Natural killer cell (primary cell): ENCODE measurements at regions not wholly inside any gene's neighbourhood (a gene's known extent, or its start where the extent isn't known, plus 50 kb on each side); places are given as distances from the start of the nearest gene placed in this dataset.

Experiments
- ATAC-seq, 3 donors: fragments of 150-1000 bp in 2 of 3; fragments of 200-7000 bp in 1 of 3; cut with Tn5 transposase; 1 replicate in 1 of 3; 2 replicates in 2 of 3; pipeline ENCODE4 v1.10.0; 2021; ENCODE audit warnings: mild to moderate bottlenecking in 2 of 3, moderate library complexity in 2 of 3
- DNase-seq, 2 donors: peaks; one replicate each; pipeline versions ENCODE4 v3.0.0 to v3.0.0-alpha.2; 2013 to 2021; ENCODE audit warnings: mixed read lengths in 1 of 2
- H3K27ac ChIP-seq: one replicate; pipeline ENCODE4 v1.5.1; 2013; ENCODE audit warnings: mild to moderate bottlenecking, low read length
- H3K27me3 ChIP-seq: one replicate; pipeline ENCODE4 v1.6.1; 2013; ENCODE audit warnings: low read length; ENCODE audit not compliant: control insufficient read depth, insufficient read depth
- H3K36me3 ChIP-seq: one replicate; pipeline ENCODE4 v1.6.1; 2013; ENCODE audit warnings: low read length; ENCODE audit not compliant: control insufficient read depth, insufficient read depth
- H3K4me1 ChIP-seq: one replicate; pipeline ENCODE4 v1.6.1; 2013; ENCODE audit warnings: low read length; ENCODE audit not compliant: control insufficient read depth, insufficient read depth
- H3K4me3 ChIP-seq: one replicate; pipeline ENCODE4 v1.5.1; 2013; ENCODE audit warnings: low read length
- H3K9me3 ChIP-seq: one replicate; pipeline ENCODE4 v1.6.1; 2013; ENCODE audit warnings: low read length; ENCODE audit not compliant: control insufficient read depth, insufficient read depth
- H3K27ac Mint-ChIP-seq, 2 donors: one replicate each; pipeline ENCODE4 v1.8.0; 2022; ENCODE audit warnings: mild to moderate bottlenecking in 2 of 2, mixed read lengths in 2 of 2, moderate library complexity in 1 of 2
- H3K27me3 Mint-ChIP-seq, 2 donors: one replicate each; pipeline ENCODE4 v1.8.0; 2022; ENCODE audit warnings: low read depth in 2 of 2, mixed read lengths in 2 of 2
- H3K36me3 Mint-ChIP-seq: one replicate; pipeline ENCODE4 v1.8.0; 2022; ENCODE audit warnings: mixed read lengths
- H3K4me1 Mint-ChIP-seq, 2 donors: one replicate each; pipeline ENCODE4 v1.8.0; 2022; ENCODE audit warnings: mixed read lengths in 2 of 2
- H3K4me3 Mint-ChIP-seq: one replicate; pipeline ENCODE4 v1.8.0; 2022; ENCODE audit warnings: mild to moderate bottlenecking, moderate library complexity, mixed read lengths
- H3K9me3 Mint-ChIP-seq, 2 donors: one replicate each; pipeline ENCODE4 v1.8.0; 2022; ENCODE audit warnings: mixed read lengths in 2 of 2
- WGBS: methylation state at CpG from one replicate; pipeline ENCODE4 v1.1.7; 2013; ENCODE audit warnings: missing lambda C conversion rate; ENCODE audit not compliant: insufficient coverage; 5-methylcytosine and 5-hydroxymethylcytosine counted together
- intact Hi-C: fragments of 100-400 bp; cut with micrococcal nuclease; formaldehyde crosslinking; loops from one replicate; pipeline ENCODE4 v1.14.2; 2022
- TF ChIP-seq, protein P1 (sequence below): fragments of 200-600 bp; IDR thresholded peaks from one replicate; pipeline ENCODE4 v1.8.0; 2022; ENCODE audit warnings: antibody characterized with exemption

DNA sequence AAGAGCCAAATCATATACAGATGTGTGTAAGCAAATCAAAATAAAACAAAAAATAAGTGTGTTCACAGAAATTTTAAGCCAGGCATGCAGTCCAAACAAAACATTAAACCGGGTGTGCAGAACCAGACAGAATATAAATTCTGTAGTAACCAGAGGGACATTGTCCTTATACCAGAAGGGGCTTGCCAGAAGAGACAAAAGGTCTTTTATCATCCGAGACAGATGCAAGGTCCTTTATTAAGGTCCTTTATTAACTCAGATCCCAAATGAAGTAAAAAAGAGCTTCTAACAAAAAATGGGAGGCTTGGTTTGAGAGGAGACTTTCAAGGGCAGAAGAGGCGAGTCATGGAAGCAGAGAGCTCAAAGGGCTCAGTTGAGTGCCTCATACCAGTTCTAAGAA, 59.2 kb downstream of the RGS12 start:
- Mint-ChIP-seq H3K4me1 (no peaks in the 10 kb centered on the region), H3K36me3 (no peaks in the 10 kb centered on the region), H3K4me3 (no peak overlapping the region), H3K27ac (no peak overlapping the region), H3K9me3 (no peaks in the 10 kb centered on the region), H3K27me3 (no peaks in the 10 kb centered on the region)
- peaks cover 3% of the 10 kb centered on the region for H3K4me1 ChIP-seq
- no peaks in the 10 kb centered on the region for H3K36me3 ChIP-seq
- H3K9me3 ChIP-seq = no peaks in the 10 kb centered on the region
- intact Hi-C loops = no loop called here
- no peak overlapping the region for H3K4me3 ChIP-seq
- ATAC-seq = no peak
- TF ChIP-seq, protein P1, sequence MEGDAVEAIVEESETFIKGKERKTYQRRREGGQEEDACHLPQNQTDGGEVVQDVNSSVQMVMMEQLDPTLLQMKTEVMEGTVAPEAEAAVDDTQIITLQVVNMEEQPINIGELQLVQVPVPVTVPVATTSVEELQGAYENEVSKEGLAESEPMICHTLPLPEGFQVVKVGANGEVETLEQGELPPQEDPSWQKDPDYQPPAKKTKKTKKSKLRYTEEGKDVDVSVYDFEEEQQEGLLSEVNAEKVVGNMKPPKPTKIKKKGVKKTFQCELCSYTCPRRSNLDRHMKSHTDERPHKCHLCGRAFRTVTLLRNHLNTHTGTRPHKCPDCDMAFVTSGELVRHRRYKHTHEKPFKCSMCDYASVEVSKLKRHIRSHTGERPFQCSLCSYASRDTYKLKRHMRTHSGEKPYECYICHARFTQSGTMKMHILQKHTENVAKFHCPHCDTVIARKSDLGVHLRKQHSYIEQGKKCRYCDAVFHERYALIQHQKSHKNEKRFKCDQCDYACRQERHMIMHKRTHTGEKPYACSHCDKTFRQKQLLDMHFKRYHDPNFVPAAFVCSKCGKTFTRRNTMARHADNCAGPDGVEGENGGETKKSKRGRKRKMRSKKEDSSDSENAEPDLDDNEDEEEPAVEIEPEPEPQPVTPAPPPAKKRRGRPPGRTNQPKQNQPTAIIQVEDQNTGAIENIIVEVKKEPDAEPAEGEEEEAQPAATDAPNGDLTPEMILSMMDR = no peak
- 98% methylated on average over 3 of the region's 3 CpGs for WGBS
- H3K27me3 ChIP-seq = no peaks in the 10 kb centered on the region
- DNase-seq = no peak
- no peak overlapping the region for H3K27ac ChIP-seq

DNA sequence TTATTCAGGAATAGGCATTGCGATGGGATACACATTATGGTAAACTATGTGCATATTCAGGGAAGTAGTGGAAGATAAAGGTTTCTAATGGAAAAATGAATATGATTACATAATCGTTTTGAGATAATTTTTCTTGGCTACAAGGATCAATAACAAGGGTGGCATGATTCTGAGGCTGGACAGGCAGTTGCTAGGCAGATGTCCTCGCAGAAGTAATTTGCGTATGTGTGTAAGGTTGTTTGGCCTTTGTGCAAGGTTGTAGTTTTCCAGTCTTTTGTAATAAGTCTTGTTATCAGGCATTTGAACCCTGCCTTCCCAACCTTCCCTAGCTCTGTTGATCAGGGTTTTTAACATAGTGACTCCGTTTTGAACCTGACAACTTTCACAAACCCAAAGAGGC, 59.7 kb downstream of the RGS12 start:
- Mint-ChIP-seq H3K4me1 (no peaks in the 10 kb centered on the region), H3K4me3 (no peak overlapping the region), H3K27me3 (no peaks in the 10 kb centered on the region), H3K9me3 (no peaks in the 10 kb centered on the region), H3K36me3 (no peaks in the 10 kb centered on the region), H3K27ac (no peak overlapping the region)
- Histone ChIP-seq H3K4me3 (no peak overlapping the region), H3K27me3 (no peaks in the 10 kb centered on the region), H3K27ac (no peak overlapping the region), H3K4me1 (peaks cover 3% of the 10 kb centered on the region), H3K9me3 (no peaks in the 10 kb centered on the region), H3K36me3 (no peaks in the 10 kb centered on the region)
- DNase-seq = no peak
- intact Hi-C loops = no loop called here
- no peak for ATAC-seq
- whole genome bisulfite sequencing = 95% methylated on average over 4 of the region's 5 CpGs
- TF ChIP-seq, protein P1 = no peak

DNA sequence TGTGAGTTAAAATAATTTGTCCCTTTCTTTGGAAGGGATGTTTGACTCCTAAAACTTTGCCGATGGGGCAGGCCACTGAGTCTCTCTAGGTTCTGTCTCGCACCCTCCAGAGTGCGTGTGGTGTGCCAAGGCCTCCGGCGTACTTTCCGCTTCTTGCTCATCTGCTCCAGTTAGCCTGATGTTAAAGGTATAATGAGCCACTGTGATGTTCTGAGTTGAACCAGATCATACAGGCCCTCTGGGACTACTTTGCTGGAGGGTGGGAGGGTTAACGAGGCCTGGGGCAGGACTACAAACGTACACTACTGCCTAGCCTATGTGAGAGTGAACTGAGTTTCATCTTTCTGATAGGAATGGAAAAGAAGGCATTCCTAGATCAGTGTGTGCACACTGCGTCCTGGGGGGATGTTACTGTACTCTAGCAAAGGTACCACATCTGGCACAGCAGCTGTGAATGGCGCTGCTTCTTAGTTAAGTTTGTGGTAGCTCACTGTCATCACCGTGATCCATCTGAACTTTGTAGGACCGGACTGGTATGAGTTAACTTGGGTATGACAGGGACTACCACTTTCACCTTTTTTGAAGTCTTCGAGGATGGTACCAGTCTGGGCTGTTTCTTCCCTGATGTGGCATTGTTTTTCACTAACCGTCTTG, 60.2 kb downstream of the RGS12 start:
- no peaks in the 10 kb centered on the region for H3K36me3 ChIP-seq
- 97% methylated on average over 14 of the region's 14 CpGs for WGBS
- no peak for DNase-seq
- H3K9me3 ChIP-seq = no peaks in the 10 kb centered on the region
- Mint-ChIP-seq H3K27ac (no peak overlapping the region), H3K36me3 (no peaks in the 10 kb centered on the region), H3K4me3 (no peak overlapping the region), H3K4me1 (no peaks in the 10 kb centered on the region), H3K27me3 (no peaks in the 10 kb centered on the region), H3K9me3 (no peaks in the 10 kb centered on the region)
- intact Hi-C loops = no loop called here
- H3K4me3 ChIP-seq = no peak overlapping the region
- TF ChIP-seq, protein P1 = no peak
- H3K4me1 ChIP-seq = peaks cover 3% of the 10 kb centered on the region
- no peaks in the 10 kb centered on the region for H3K27me3 ChIP-seq
- no peak for ATAC-seq
- no peak overlapping the region for H3K27ac ChIP-seq
